Loucy (cell line): ENCODE measurements at regions not wholly inside any gene's neighbourhood (a gene's known extent, or its start where the extent isn't known, plus 50 kb on each side); places are given as distances from the start of the nearest gene placed in this dataset.

Experiments used
- CTCF ChIP-seq: fragments of 200-600 bp; sonication (generic); conservative IDR thresholded peaks from 2 replicates; pipeline ENCODE4 v1.5.1; 2014; ENCODE audit warnings: mild to moderate bottlenecking, antibody characterized with exemption, low read length
- EZH2phosphoT487 ChIP-seq: fragments of 200-600 bp; IDR thresholded peaks from 2 replicates; pipeline ENCODE4 v1.6.1; 2018; ENCODE audit warnings: antibody characterized with exemption, mild to moderate bottlenecking, moderate library complexity, borderline replicate concordance

GRCh38 chr4:58871509-58871908 is 1761.3 kb upstream of the IGFBP7 start:
- no peak for TF ChIP-seq CTCF
- no peak for TF ChIP-seq EZH2phosphoT487
